MM.1S (cell line): ENCODE measurements at regions not wholly inside any gene's neighbourhood (a gene's known extent, or its start where the extent isn't known, plus 50 kb on each side); places are given as distances from the start of the nearest gene placed in this dataset.

Experiments
- DNase-seq: peaks from one replicate; pipeline ENCODE4 v3.0.0-alpha.2; 2015
- H2AFZ ChIP-seq: fragments of 300-600 bp; sonication (generic); 2 replicates; pipeline ENCODE4 v1.6.0; 2016; ENCODE audit warnings: antibody characterized with exemption, low read length
- H3F3A ChIP-seq: fragments of 300-600 bp; sonication (generic); 2 replicates; pipeline ENCODE4 v1.6.1; 2016; ENCODE audit warnings: mild to moderate bottlenecking, antibody characterized with exemption, low read length, moderate library complexity, mixed read lengths; ENCODE audit not compliant: insufficient read depth
- H3K27ac ChIP-seq: fragments of 300-600 bp; sonication (generic); 2 replicates; pipeline ENCODE4 v1.5.1; 2016; ENCODE audit warnings: mild to moderate bottlenecking, low read length
- H3K27me3 ChIP-seq: fragments of 300-600 bp; sonication (generic); replicated peaks from 2 replicates; pipeline ENCODE4 v1.6.0; 2016; ENCODE audit warnings: low read length; ENCODE audit not compliant: insufficient read depth
- H3K36me3 ChIP-seq: fragments of 300-600 bp; sonication (generic); replicated peaks from 2 replicates; pipeline ENCODE4 v1.6.1; 2016; ENCODE audit warnings: mild to moderate bottlenecking, low read length, mixed read lengths; ENCODE audit not compliant: insufficient read depth
- H3K4me1 ChIP-seq: fragments of 300-600 bp; sonication (generic); 2 replicates; pipeline ENCODE4 v1.6.1; 2016; ENCODE audit warnings: low read length, mixed read lengths
- H3K4me2 ChIP-seq: fragments of 300-600 bp; sonication (generic); 2 replicates; pipeline ENCODE4 v1.6.0; 2016; ENCODE audit warnings: low read depth, low read length
- H3K4me3 ChIP-seq: fragments of 300-600 bp; sonication (generic); 2 replicates; pipeline ENCODE4 v1.5.1; 2016; ENCODE audit warnings: low read length, mixed read lengths
- H3K79me2 ChIP-seq: fragments of 300-600 bp; sonication (generic); 2 replicates; pipeline ENCODE4 v1.6.1; 2016; ENCODE audit warnings: mixed run types, low read length, mixed read lengths
- H3K9ac ChIP-seq: fragments of 300-600 bp; sonication (generic); 2 replicates; pipeline ENCODE4 v1.6.1; 2016; ENCODE audit warnings: low read length, mixed read lengths
- H3K9me2 ChIP-seq: fragments of 300-600 bp; sonication (generic); replicated peaks from 2 replicates; pipeline ENCODE4 v1.6.1; 2016; ENCODE audit warnings: mild to moderate bottlenecking, low read length, mixed read lengths; ENCODE audit not compliant: insufficient read depth
- H3K9me3 ChIP-seq: fragments of 300-600 bp; sonication (generic); replicated peaks from 2 replicates; pipeline ENCODE4 v1.6.1; 2016; ENCODE audit warnings: mild to moderate bottlenecking, low read length, mixed read lengths; ENCODE audit not compliant: insufficient read depth
- H4K20me1 ChIP-seq: fragments of 300-600 bp; sonication (generic); 2 replicates; pipeline ENCODE4 v1.6.1; 2016; ENCODE audit warnings: mild to moderate bottlenecking, low read length, moderate library complexity, mixed read lengths; ENCODE audit not compliant: insufficient read depth
- CTCF ChIP-seq: fragments of 300-600 bp; sonication (generic); IDR thresholded peaks from 2 replicates; pipeline ENCODE4 v1.5.1; 2016; ENCODE audit warnings: antibody characterized with exemption, low read length, mixed read lengths
- EZH2 ChIP-seq: fragments of 300-600 bp; sonication (generic); optimal IDR thresholded peaks from 2 replicates; pipeline ENCODE3; 2017; ENCODE audit warnings: low read depth, mild to moderate bottlenecking, antibody characterized with exemption, low read length, mixed read lengths
- EZH2phosphoT487 ChIP-seq: fragments of 300-600 bp; sonication (generic); IDR thresholded peaks from 2 replicates; pipeline ENCODE4 v1.6.1; 2018; ENCODE audit warnings: antibody characterized with exemption, low read length

GRCh38 chr1:71330991-71331390 lies 250.2 kb upstream of the ZRANB2 start:
- Histone ChIP-seq H3K9me2 (no peaks in the 10 kb centered on the region), H3K4me1 (no peaks in the 10 kb centered on the region), H3K4me3 (no peak overlapping the region), H3K4me2 (no peak overlapping the region), H3K27ac (no peak overlapping the region), H3K36me3 (no peaks in the 10 kb centered on the region), H3K9me3 (no peaks in the 10 kb centered on the region), H3K79me2 (no peaks in the 10 kb centered on the region), H3K27me3 (no peaks in the 10 kb centered on the region), H2AFZ (no peak overlapping the region), H3K9ac (no peak overlapping the region), H4K20me1 (no peaks in the 10 kb centered on the region), H3F3A (no peaks in the 10 kb centered on the region)
- TF ChIP-seq EZH2 (no peak), CTCF (no peak), EZH2phosphoT487 (no peak)
- DNase-seq, result no peak

- no peaks in the 10 kb centered on the region for H3K27me3 ChIP-seq
- no peaks in the 10 kb centered on the region for H3K36me3 ChIP-seq
- no peak overlapping the region for H3K9ac ChIP-seq
- DNase-seq, result no peak
- H3K4me2 ChIP-seq, result no peak overlapping the region
- H3K79me2 ChIP-seq, result no peaks in the 10 kb centered on the region
- H3K27ac ChIP-seq, result no peak overlapping the region
- H3K9me2 ChIP-seq, result no peaks in the 10 kb centered on the region
- H3K9me3 ChIP-seq, result no peaks in the 10 kb centered on the region
- no peaks in the 10 kb centered on the region for H3F3A ChIP-seq
- H3K4me1 ChIP-seq, result no peaks in the 10 kb centered on the region
- no peak overlapping the region for H3K4me3 ChIP-seq
- no peak for TF ChIP-seq EZH2
- no peak for TF ChIP-seq CTCF
- TF ChIP-seq EZH2phosphoT487, result no peak
- H2AFZ ChIP-seq, result no peak overlapping the region
- H4K20me1 ChIP-seq, result no peaks in the 10 kb centered on the region
Measured at GRCh38 chr1:71324671-71325267, 243.9 kb upstream of the ZRANB2 start.

- Histone ChIP-seq H3K4me2 (peak overlapping the region; percentile 39; the same call in 1 of the 2 replicates), H3K27ac (no peak overlapping the region), H3K4me3 (0 out of 2 replicates have a peak overlapping the region, but pooled peaks have one; percentile 23)
Measured at GRCh38 chr1:71312545-71312944, 231.7 kb upstream of the ZRANB2 start.

More at GRCh38 chr1:71312545-71312944, 231.7 kb upstream of the ZRANB2 start:
- DNase-seq, result peak; percentile 34
- TF ChIP-seq CTCF, result no peak
- TF ChIP-seq EZH2phosphoT487, result no peak
- TF ChIP-seq EZH2, result no peak
- H3K79me2 ChIP-seq, result no peaks in the 10 kb centered on the region
- H3F3A ChIP-seq, result no peaks in the 10 kb centered on the region
- H3K27me3 ChIP-seq, result no peaks in the 10 kb centered on the region
- no peaks in the 10 kb centered on the region for H4K20me1 ChIP-seq
- peak overlapping the region; percentile 36; the same call in 1 of the 2 replicates for H2AFZ ChIP-seq
- H3K4me1 ChIP-seq, result no peaks in the 10 kb centered on the region
- no peaks in the 10 kb centered on the region for H3K9me3 ChIP-seq
- no peaks in the 10 kb centered on the region for H3K36me3 ChIP-seq
- H3K9me2 ChIP-seq, result no peaks in the 10 kb centered on the region
- no peak overlapping the region for H3K9ac ChIP-seq
